22Rv1 (cell line): ENCODE measurements at regions not wholly inside any gene's neighbourhood (a gene's known extent, or its start where the extent isn't known, plus 50 kb on each side); places are given as distances from the start of the nearest gene placed in this dataset.

Experiments
- H3K27ac ChIP-seq: fragments of 450-650 bp; 2 replicates; pipeline ENCODE4 v1.5.1; 2017
- CTCF ChIP-seq: fragments of 450-650 bp; IDR thresholded peaks from 2 replicates; pipeline ENCODE4 v1.5.1; 2017; ENCODE audit warnings: mild to moderate bottlenecking
- ZFX ChIP-seq: fragments of 450-650 bp; IDR thresholded peaks from 2 replicates; pipeline ENCODE4 v1.6.1; 2017; ENCODE audit warnings: antibody characterized with exemption, borderline replicate concordance

- TF ChIP-seq ZFX = no peak
- no peak for TF ChIP-seq CTCF
- no peak overlapping the region for H3K27ac ChIP-seq
Measured at GRCh38 chr10:10532826-10533225, 484.8 kb upstream of the CELF2 start.

GRCh38 chr10:10533437-10533836, 484.2 kb upstream of the CELF2 start:
- H3K27ac ChIP-seq = no peak overlapping the region
- TF ChIP-seq CTCF (no peak), ZFX (no peak)

GRCh38 chr10:10538326-10538725, 479.3 kb upstream of the CELF2 start:
- H3K27ac ChIP-seq = no peak overlapping the region
- no peak for TF ChIP-seq ZFX
- no peak for TF ChIP-seq CTCF

GRCh38 chr10:10540398-10540797, 477.3 kb upstream of the CELF2 start:
- TF ChIP-seq CTCF (no peak), ZFX (no peak)

GRCh38 chr10:10542477-10542876, 475.2 kb upstream of the CELF2 start:
- TF ChIP-seq ZFX (no peak), CTCF (no peak)
- no peak overlapping the region for H3K27ac ChIP-seq

More at GRCh38 chr10:10540398-10540797, 477.3 kb upstream of the CELF2 start:
- H3K27ac ChIP-seq = no peak overlapping the region

GRCh38 chr10:10544890-10545289, 472.8 kb upstream of the CELF2 start:
- no peak overlapping the region for H3K27ac ChIP-seq
- no peak for TF ChIP-seq ZFX
- no peak for TF ChIP-seq CTCF

- no peak overlapping the region for H3K27ac ChIP-seq
- TF ChIP-seq ZFX = no peak
- TF ChIP-seq CTCF = no peak
Measured at GRCh38 chr10:10545771-10546170, 471.9 kb upstream of the CELF2 start.
